GM12864 (cell line): ENCODE measurements at regions not wholly inside any gene's neighbourhood (a gene's known extent, or its start where the extent isn't known, plus 50 kb on each side); places are given as distances from the start of the nearest gene placed in this dataset.

Experiments
- DNase-seq: peaks from one replicate; pipeline ENCODE4 v3.0.0-alpha.2; 2011; ENCODE audit warnings: low read depth
- H3K4me3 ChIP-seq: 2 replicates; pipeline ENCODE4 v1.5.1; 2011; ENCODE audit warnings: mild to moderate bottlenecking, low read depth, low read length, control low read depth
- CTCF ChIP-seq: IDR thresholded peaks from 2 replicates; pipeline ENCODE4 v1.5.1; 2011; ENCODE audit warnings: low read depth, mild to moderate bottlenecking, moderate library complexity, low read length, control low read depth, inconsistent platforms; ENCODE audit errors: missing control alignments

DNA sequence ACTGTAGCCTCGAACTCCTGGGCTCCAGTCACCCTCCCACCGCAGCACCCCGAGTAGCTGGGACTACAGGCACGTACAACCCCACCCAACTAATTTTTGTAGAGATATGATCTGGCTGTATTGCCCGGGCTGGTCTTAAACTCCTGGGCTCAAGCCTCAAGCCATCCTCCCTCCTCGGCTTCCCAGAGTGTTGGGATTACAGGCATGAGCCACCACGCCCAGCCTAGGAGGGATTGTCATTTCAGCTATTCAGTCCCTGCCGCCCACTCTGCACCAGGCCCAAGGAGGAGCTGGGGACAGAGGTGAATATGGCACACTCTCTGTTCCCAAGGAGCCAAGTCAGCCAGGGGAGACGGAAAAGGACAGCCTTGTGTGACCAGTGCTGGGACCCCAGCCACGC, 256.2 kb downstream of the PARN start:
- no peak for TF ChIP-seq CTCF
- DNase-seq, result no peak
- no peak overlapping the region for H3K4me3 ChIP-seq

GRCh38 chr16:14373406-14373805, 256.7 kb downstream of the PARN start:
- DNase-seq, result no peak
- H3K4me3 ChIP-seq, result no peak overlapping the region
- TF ChIP-seq CTCF, result no peak

- no peak for TF ChIP-seq CTCF
- no peak overlapping the region for H3K4me3 ChIP-seq
- DNase-seq, result no peak
Measured at GRCh38 chr16:14372471-14372870, 257.6 kb downstream of the PARN start.

GRCh38 chr16:14371778-14372431, 258.2 kb downstream of the PARN start:
- DNase-seq, result no peak
- H3K4me3 ChIP-seq, result no peak overlapping the region
- TF ChIP-seq CTCF, result no peak

DNA sequence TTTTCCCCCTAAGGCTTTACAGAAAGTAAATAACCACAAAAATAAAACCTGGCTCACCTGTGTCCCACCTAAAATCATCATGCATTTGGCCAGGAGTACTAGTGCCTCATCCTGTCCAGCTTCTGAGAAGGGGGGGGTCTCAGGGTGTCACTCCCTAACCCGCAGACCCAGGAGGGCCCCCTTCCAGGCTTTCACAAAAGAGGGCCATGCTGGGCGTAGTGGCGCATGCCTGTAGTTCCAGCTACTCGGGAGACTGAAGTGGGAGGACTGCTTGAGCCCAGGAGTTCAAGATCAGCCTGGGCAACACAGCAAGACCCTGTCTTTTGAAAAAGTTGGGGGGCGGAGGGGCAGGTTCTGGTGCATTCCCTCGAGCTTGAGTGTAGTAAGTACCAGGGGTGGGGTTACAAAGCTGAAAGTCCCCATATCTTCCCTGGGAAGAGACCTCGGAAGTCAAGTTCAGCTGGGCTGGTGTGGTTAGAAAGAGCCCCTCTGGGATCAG, 259.3 kb downstream of the PARN start:
- TF ChIP-seq CTCF, result no peak
- H3K4me3 ChIP-seq, result no peak overlapping the region
- DNase-seq, result no peak

- H3K4me3 ChIP-seq, result no peak overlapping the region
- no peak for DNase-seq
- no peak for TF ChIP-seq CTCF
Measured at GRCh38 chr16:14369734-14370598, 260.1 kb downstream of the PARN start.
